ENCODE measurements at regions not wholly inside any gene's neighbourhood (a gene's known extent, or its start where the extent isn't known, plus 50 kb on each side); places are given as distances from the start of the nearest gene placed in this dataset.
"Not testable (repeated sequence)": the region's sequence is repeated elsewhere in the genome, so short reads cannot be mapped to it uniquely, and the experiment has no call there.

DNA sequence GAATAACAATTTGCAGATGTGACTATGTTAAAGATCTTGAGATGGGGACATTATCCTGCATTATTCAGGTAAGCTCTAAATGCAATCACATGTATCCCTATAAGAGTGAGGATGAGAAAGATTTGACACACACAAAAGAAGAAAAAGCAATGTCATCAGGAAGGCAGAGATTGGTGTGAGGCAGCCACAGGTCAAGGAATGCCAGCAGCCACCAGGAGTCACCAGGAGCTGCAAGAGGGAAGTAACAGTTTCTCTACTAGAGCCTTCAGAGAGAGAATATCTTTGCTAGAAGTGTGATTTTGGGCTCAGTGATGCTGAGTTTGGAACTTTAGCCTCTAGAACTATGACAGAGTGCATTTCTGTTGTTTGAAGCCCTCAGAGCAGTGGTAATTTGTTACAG is 700.3 kb upstream of the SEMA3D start:
- no peak for DNase-seq

DNA sequence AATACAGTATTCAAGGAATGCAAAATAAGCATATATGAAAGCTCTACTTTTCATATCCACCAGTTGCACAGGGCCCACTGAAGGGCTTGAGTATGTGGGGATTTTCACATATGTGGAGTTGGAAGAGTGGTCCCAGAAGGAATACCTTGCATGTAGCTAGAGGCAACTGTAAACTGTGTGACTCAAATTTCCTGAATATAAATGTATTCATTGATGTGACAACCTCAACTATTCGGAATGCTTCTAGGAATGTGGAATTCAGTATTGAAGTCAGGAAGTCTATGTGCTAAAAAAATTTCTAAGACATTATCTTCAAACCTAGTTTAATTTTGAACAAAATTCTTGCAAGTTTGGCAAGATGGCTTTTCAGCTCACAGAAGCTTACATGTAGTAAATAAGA is 695.5 kb upstream of the SEMA3D start:
- no peak for DNase-seq

DNA sequence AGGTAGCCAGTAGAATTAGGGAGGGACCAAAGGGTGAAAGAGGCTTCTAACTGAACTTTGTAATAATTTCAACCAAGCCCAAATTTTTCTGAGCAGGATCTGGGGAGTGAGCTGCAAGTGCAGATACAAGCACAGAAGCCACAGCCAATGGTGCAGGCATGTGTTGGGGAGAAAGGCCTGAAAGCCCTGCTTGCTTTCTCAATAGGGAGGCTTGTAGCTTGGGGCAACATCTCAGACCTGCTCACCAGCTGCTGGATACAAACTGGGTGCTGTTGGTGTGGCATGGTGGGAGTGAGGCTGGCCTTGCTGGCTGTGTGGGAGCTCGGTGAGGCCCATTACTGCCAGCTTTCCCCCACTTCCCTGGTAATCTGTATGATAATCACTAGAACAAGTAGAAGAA is 688.5 kb upstream of the SEMA3D start:
- no peak for DNase-seq

DNA sequence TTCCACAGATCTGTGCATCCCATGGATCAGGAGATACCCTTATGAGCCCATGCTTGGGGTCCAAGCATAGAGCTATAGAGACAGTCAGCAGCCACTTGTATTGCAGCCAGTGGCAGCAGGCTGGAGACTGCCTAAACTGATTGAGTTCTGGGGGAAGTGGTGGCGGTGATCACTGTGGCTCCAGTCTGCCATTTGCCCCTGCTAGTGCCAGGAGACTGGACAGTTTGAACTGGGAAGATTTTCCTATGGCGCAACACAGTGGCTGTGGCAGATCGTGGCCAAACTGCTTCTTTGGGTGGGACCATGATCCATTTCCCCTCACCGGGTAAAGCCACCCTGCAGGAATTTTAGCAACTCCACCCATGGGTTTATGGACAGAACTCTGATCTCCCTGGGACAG is 679.7 kb upstream of the SEMA3D start:
- no peak for DNase-seq

DNA sequence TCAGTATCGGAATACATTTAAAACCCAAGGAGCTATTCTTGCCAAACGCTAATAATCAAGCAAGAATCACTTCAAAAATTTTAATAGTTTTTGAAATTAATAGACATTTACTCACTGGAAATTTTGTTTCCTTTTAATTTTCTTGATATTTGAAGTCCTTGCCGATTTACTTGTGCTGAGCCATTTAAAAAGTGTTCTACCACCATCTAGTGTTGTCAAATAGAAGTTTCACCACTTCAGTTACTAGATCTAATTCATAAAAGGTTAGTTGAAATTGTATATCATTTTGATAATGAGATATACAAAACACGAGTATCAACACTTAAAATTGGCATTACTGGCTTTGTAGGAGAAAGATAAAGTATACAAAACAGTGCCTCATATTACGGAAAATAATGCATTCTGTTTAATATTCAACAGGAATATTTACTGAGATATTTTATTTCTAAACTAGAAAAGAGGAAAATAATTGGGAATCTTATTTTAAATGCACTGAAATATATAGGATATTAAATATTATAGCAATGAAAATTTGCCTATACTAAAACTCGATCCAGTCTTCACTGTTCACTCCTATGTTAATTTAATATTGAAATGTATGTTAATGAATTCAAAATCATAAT is 664.8 kb upstream of the SEMA3D start:
- peak; percentile 42 for DNase-seq

DNA sequence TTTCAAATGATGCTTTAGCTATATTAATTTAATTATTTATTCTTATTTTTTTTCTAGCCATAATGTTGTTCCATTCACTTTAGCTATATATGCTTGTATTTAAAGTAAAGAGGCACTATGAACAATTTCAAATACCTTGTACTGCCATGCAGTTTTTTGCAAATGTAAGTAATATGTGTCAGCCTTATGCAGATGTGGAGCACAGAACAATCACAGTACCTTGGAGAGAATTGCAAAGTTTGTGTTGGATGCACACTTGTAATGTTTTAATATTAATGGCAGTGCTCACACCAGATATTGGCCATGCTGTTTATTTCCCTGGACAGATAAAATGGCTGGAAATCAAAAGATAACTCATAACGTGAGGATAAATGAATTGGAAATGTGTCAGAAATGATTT is 663.5 kb upstream of the SEMA3D start:
- DNase-seq, result no peak

DNA sequence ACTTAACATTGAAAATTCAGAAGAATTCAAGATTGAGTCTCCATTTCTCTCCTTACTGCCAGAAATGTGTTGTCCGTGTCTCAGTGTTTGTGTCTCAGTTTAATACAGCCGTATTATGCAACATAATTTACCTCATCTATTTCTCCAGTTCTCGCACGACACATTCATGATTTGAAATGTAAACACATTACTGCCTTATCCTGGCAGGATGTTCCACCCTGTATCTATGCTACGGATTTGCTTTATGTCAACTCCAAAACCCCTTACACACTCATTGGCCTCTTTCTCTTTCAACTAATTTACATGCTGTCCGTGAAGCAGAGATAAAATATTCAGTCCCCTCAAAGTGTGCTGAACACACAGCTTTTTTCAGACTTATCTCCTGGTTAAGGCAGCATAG is 653.7 kb upstream of the SEMA3D start:
- DNase-seq, result peak; percentile 40

DNA sequence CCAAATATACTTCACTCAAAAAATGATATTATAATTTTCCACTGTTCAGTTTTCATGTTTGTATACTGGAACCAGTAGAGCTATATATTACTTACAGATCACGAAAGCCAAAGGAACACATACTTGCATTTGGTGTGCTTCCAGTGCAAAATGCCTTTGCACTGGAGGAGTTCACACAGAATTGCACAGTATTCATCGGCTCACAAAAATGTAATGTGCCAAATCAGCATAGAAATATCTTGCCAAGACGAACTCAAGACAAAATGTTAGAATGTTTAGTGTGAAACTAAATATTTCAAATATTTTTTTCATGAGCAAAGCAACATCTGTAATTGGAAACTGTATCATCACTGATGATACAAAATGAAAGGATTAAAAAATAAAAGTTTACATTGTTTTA is 646.2 kb upstream of the SEMA3D start:
- peak; percentile 10 for DNase-seq

DNA sequence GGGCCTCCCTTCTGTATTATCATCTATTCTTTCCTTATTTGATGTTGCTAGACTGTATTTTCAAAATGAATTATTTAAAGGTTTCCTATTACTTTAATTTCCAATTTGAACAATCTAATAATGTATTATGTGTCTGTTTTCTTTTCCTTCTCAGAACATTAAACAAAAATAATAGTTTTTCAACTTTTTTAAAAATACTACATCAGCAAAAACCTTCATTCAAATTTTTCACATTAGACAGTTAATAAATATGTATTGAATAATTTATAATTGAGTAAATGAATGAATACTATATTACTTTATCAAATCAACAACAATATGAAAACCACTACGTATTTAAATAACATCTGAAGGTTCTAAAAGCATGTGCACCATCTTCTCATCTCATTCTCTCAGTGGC is 644.1 kb upstream of the SEMA3D start:
- DNase-seq, result no peak

DNA sequence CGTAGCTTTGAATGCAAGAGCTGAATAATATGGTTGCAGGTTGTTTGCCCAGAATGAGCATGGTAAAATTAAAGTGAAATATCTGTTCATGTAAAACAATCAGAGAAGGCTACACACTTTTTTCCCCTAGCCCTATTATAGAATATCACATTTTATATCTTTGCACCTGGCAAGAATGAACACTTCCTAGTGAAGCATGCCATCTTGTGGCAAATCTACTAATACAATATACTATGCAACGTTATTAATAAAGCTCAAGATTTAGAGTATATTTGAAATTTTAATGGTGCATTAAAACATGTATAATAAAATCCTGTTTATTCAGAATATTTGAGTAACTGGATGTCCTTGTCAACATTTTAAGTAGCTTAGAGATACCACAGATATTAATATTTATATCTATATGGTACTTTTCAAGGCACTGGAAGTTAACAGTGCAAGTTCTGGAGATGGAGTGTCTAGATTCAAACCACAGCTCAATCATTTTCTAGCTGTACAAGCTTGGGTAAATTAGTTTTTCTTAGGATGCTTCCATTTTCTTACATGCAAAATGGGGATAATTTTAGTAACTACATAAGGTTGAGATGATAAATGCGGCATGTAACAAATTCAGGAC is 643.1 kb upstream of the SEMA3D start:
- DNase-seq, result peak; percentile 54

DNA sequence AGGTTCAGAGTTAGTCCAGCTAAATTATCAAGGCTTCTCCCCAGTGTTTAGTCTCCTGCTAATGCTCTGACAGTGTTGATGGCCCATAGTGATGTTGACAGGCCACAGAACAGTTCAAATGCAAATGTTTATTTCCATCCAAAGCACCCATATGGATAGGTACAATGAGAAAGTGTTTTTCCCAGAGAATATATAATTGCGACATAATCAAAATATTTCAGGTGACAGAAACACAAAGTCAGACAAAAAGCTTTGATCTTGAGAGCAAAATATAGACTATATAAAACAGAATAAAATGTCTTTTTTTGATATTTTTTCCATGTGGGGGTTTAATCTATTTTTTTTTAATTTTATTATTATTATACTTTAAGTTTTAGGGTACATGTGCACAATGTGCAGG is 642.3 kb upstream of the SEMA3D start:
- DNase-seq, result no peak

DNA sequence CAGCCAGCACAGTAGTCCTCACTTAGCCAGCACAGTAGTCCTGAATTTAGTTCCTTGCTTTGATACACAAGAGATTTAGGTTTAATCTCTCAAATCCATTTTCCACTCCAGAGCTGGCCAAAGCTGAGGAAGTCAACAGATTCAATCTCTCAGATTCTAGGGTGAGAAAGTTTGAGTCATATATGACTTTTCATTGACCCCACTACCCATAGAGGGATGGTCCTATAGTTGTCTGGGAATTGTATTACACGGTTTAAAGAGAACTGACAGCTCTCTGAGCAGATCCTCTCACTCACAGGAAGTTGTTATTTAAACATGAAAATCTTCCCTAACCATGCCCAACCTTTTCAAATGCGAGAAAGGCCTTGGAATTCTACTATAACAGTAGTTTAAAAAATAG is 641.8 kb upstream of the SEMA3D start:
- peak; percentile 41 for DNase-seq

DNA sequence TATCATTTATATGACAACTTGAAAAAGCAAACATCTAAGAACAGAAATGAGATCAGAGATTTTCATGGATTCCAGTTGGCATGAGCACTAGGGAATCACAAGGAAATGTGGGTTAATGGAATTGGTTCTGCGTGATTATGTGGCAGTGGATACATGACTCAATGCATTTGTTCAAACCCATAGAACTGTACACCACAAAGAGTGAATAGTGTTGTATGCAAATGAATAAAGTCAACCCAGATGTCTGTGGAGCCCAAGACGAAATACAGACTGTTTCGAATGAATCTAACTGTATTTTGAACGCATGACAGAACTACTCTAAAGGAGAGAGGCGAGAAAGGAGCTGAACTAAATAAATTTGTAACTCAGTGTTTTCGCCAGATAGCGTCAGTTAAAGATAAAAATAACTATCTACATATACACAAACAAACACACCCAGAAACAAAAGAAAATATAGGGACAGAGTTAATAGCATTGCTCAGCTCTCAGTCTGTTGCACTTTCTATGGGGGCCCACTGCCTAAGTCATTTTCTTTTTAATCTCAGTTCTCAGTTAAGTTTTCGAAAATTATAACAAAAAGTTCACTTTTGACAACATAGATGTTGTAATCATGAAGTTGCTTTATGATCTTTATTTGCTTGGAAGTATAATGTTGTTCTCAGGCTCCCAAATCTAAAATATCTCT is 636.7 kb upstream of the SEMA3D start:
- peak; percentile 57 for DNase-seq

DNA sequence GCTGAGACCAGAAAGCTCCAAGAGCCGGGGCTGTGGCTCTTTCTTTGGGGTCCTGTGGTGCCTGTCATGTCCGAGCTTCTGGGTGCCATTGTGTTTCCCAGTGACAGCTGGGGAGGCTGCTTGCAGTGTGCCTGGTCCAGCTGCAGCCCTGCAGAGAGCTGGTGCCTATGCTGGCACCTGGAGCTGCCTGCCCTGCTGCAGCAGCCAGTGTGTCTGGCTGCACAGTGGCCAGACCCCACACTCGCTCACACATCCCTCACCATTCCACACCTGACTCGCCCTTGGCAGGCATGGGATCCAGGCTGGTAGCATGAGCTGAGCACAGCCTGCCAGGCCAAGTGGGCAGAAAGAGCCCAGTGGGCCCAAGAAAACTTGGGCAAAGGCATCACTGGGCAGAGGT is 635.1 kb upstream of the SEMA3D start:
- DNase-seq, result no peak

DNA sequence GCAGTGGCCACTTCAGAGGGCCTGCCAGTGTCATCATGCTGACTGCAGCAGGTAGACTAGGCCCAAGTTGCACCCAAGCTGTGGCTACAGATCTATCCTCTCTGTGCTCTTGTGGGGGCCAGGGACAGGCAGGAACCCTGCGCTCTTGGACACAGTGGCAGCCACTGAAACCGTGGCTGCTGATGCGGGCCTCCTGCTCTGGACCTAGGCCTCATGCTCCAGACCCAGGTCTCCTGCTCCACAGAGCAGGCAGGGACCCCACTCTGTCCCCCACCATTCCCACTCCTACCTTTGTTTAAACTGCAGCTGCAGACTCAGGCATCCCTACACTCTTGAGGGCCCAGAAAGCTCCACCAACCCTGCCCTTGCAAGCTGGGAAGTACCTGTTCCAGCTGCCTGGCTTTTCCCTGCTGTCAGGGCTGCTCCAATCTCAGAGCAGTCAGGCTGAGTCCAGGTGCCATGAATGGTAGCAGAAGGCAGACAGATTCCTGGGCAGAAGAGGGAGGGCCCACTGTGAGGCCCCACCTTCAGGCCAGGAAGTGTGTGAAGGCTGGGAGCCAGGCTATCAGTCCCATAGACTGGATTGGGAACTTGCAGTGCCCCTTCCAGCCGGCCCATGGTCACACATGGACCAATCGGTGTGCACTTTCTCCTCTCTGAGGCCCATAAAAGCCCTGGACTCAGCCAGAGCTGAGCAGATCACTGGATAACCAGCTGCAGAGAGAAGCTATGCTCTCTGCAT is 634.0 kb upstream of the SEMA3D start:
- no peak for DNase-seq

DNA sequence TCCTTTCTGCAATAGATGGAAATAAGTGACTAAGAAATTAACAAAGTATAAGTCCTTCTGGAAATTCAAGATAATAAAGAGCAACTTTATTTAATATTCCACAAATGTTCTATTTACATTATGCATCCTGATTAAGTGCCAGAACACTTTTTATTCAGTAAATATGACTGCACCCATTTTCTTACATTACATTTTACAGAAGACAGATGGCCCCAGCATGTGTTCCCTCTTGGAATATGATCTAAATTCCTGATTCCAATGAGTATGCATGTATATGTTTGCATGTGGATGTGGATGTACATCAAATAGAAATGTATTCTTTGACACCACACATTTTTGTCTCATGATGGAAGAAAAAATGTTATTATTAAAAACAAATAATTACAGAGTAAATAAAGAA is 628.7 kb upstream of the SEMA3D start:
- peak; percentile 21 for DNase-seq

DNA sequence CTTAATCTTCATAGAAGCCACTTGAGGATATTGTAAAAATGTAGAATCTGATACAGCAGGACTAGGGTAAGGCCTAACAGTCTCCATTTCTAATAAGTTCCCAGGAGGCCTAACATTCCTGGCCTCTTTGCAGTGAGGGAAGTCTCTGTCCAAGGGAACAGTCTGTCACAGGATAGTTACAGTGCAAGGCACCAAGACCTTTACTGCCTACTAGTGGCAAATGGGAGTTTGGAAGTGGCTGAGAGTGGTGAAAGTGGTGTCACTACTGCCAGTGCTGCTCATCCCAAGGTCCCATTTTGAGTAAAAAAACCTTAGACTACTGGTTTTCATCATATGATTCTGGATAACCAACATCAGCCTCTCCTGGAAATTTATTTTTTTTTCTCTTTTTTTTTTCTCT is 619.5 kb upstream of the SEMA3D start:
- no peak for DNase-seq

DNA sequence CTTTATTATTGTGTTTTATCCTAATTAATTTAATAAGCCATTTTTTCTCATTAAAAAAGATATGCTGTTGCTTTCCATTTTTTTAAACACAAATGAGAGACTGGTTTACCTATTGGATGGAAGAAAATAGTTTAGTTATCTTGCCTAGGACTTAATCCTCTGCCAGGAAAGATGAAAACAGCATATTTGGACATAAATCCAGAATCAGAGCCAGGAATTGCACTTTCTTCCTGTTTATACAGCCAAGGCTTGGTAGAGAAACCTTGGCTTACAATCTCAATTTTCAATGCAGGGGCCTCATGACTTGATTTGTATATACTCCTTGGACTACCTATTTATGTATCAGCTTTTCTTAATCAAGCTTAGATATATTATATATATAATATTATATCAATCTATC is 618.8 kb upstream of the SEMA3D start:
- no peak for DNase-seq

DNA sequence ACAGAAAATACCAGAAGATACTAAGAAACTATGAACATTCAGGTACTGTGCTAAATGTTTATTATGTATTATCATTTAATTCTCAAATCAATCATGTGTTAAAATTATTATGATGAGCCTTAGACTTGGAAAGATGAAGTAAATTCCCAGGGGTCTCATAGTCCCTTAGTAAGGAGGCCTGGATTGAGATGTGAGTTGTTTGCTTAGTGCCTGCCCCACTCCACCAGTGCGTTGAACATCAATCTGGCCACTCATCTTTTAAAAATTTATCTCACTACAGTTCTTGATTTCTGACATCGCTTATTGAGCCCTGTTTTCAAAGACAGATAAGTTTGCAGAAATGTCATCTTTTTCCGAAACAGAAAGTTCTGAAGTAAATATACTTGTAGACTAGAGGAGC is 618.4 kb upstream of the SEMA3D start:
- DNase-seq, result no peak

DNA sequence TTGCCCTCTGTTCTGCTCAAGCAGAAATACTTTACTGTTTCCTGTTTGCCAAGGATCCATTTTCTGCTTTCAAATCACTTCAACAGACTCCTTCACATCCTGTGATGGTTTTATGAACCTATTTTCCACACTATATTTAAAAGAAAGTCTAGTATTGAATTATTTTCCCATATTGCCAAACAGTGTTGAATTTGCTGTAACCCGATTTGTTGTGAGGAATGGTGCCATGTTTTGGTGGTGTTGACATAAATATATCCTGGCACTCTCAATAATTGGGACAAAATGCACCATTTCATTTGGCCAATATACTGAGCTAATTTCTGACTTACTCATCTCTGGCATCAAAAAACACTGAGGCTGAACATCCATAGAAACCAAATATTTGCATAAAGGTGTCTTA is 615.4 kb upstream of the SEMA3D start:
- no peak for DNase-seq

DNA sequence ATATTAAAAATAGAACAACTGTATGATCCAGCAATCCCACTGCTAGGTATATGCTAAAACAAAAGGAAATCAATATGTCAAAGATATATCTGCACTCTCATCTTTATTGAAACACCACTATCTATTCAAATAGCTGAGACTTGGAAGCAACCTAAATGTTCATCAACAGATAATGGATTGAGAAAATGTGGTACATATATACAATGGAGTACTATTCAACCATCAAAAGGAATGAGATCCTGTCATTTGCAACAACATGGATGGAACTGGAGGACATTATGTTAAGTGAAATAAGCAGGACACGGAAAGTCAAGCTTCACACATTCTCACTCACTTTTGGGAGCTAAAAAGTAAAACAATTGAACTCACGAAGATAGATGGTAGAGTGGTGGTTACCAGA is 610.1 kb upstream of the SEMA3D start:
- DNase-seq, result no peak

DNA sequence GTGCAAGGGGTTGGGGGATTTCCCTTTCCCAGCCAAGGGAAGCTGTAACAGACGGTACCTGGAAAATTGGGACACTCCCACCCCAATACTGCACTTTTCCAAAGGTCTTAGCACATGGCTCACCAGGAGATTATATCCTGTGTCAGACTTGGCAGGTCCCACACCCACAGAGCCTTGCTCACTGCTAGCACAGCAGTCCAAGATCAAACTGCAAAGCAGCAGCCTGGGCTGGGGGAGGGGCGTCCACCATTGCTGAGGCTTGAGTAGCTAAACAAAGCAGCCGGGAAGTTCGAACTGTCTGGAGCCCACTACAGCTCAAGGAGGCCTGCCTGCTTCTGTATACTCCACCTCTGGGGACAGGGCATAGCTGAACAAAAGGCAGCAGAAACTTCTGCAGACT is 604.2 kb upstream of the SEMA3D start:
- DNase-seq, result not testable (repeated sequence)

DNA sequence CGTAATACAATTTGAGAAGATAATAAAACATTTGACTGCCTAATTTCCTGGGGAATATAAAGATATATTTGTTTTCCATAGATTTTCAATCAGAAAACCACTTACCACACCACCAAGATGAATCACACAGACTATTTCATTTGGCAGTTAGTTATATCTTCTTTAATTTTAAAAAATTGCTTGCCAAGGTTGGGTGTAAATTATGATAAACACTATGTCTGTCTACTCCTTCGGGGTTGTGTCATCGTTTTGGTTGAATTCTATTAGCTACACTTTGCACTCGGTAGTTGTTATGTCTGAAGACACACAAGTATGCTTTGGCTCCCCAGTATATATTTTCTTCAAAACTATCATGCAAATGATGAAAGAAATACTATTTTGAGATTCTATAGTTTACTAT is 594.8 kb upstream of the SEMA3D start:
- no peak for DNase-seq
